Posterior vena cava (tissue), 2 donors: ENCODE measurements at regions not wholly inside any gene's neighbourhood (a gene's known extent, or its start where the extent isn't known, plus 50 kb on each side); places are given as distances from the start of the nearest gene placed in this dataset.
"Not testable (repeated sequence)": the region's sequence is repeated elsewhere in the genome, so short reads cannot be mapped to it uniquely, and the experiment has no call there.

Experiments
- DNase-seq: peaks from one replicate; pipeline ENCODE4 v3.0.0-alpha.2; 2020; ENCODE audit warnings: low spot score
- intact Hi-C, 2 donors: fragments of 100-400 bp; cut with DNase I; formaldehyde crosslinking; loops; one replicate each; pipeline versions ENCODE4 v1.14.1 to v1.14.2; 2022 to 2023
- donor health status: DM: yes; HTN: yes; CAD: no.
- donor health status: DM: yes; HTN: yes; CAD: no.

- DNase-seq = no peak
- intact Hi-C loops = no loop called here
Observed at GRCh38 chr1:90336552-90337324, 341.8 kb downstream of the ZNF326 start.

- no peak for DNase-seq
- intact Hi-C loops = no loop called here
Observed at GRCh38 chr1:90335558-90335957, 340.6 kb downstream of the ZNF326 start.

- no peak for DNase-seq
- intact Hi-C loops = no loop called here
Observed at GRCh38 chr1:90334137-90334536, 339.2 kb downstream of the ZNF326 start.

GRCh38 chr1:90325168-90325567 is 330.3 kb downstream of the ZNF326 start:
- DNase-seq = no peak
- intact Hi-C loops = no loop called here

GRCh38 chr1:90322186-90322585 is 327.3 kb downstream of the ZNF326 start:
- no peak for DNase-seq
- intact Hi-C loops = no loop called here

GRCh38 chr1:90319918-90320317 is 325.0 kb downstream of the ZNF326 start:
- intact Hi-C loops = no loop called here
- DNase-seq = no peak

- intact Hi-C loops = no loop called here
- DNase-seq = no peak
Observed at GRCh38 chr1:90318431-90318830, 323.5 kb downstream of the ZNF326 start.

- intact Hi-C loops = no loop called here
- DNase-seq = no peak
Observed at GRCh38 chr1:90317628-90318027, 322.7 kb downstream of the ZNF326 start.

GRCh38 chr1:90314533-90314932 is 319.6 kb downstream of the ZNF326 start:
- intact Hi-C loops = no loop called here
- DNase-seq = no peak

- DNase-seq = no peak
- intact Hi-C loops = no loop called here
Observed at GRCh38 chr1:90313778-90314177, 318.9 kb downstream of the ZNF326 start.

GRCh38 chr1:90309806-90310205 is 314.9 kb downstream of the ZNF326 start:
- intact Hi-C loops = no loop called here
- no peak for DNase-seq

- intact Hi-C loops = no loop called here
- no peak for DNase-seq
Observed at GRCh38 chr1:90308421-90308820, 313.5 kb downstream of the ZNF326 start.

GRCh38 chr1:90305577-90305976 is 310.7 kb downstream of the ZNF326 start:
- intact Hi-C loops = no loop called here
- DNase-seq = no peak

- intact Hi-C loops = no loop called here
- no peak for DNase-seq
Observed at GRCh38 chr1:90296327-90296726, 301.4 kb downstream of the ZNF326 start.

- no peak for DNase-seq
- intact Hi-C loops = no loop called here
Observed at GRCh38 chr1:90295534-90295933, 300.6 kb downstream of the ZNF326 start.

- intact Hi-C loops = no loop called here
- no peak for DNase-seq
Observed at GRCh38 chr1:90291431-90292216, 296.7 kb downstream of the ZNF326 start.

- intact Hi-C loops = no loop called here
- no peak for DNase-seq
Observed at GRCh38 chr1:90282811-90283210, 287.9 kb downstream of the ZNF326 start.

GRCh38 chr1:90281886-90282285 is 287.0 kb downstream of the ZNF326 start:
- intact Hi-C loops, DNase-seq: not testable (repeated sequence)

GRCh38 chr1:90277270-90277669 is 282.4 kb downstream of the ZNF326 start:
- intact Hi-C loops = loop anchor here in 1 of 2 donors (2.0 kb wide), 1 partner anchor 66 kb away; no protein-coding TSS in a partner anchor
- no peak for DNase-seq

- intact Hi-C loops = no loop called here
- DNase-seq = no peak
Observed at GRCh38 chr1:90274376-90274775, 279.5 kb downstream of the ZNF326 start.
